GM18868 (cell line): ENCODE measurements at regions not wholly inside any gene's neighbourhood (a gene's known extent, or its start where the extent isn't known, plus 50 kb on each side); places are given as distances from the start of the nearest gene placed in this dataset.
"Not testable (repeated sequence)": the region's sequence is repeated elsewhere in the genome, so short reads cannot be mapped to it uniquely, and the experiment has no call there.

Source experiments
- ATAC-seq: cut with Tn5 transposase; IDR thresholded peaks from one replicate; pipeline ENCODE4 v1.9.1; 2021; ENCODE audit warnings: mild to moderate bottlenecking, moderate library complexity; ENCODE audit not compliant: unreplicated experiment

- no peak for ATAC-seq
Observed at GRCh38 chr6:105884426-105884825, 201.7 kb upstream of the PRDM1 start.

- no peak for ATAC-seq
Observed at GRCh38 chr6:105884011-105884410, 202.1 kb upstream of the PRDM1 start.

GRCh38 chr6:105882828-105883227 lies 203.3 kb upstream of the PRDM1 start:
- no peak for ATAC-seq

GRCh38 chr6:105882121-105882803 lies 203.9 kb upstream of the PRDM1 start:
- no peak for ATAC-seq

GRCh38 chr6:105881608-105882007 lies 204.5 kb upstream of the PRDM1 start:
- no peak for ATAC-seq

- ATAC-seq = peak; percentile 57
Observed at GRCh38 chr6:105880030-105880492, 206.1 kb upstream of the PRDM1 start.

- no peak for ATAC-seq
Observed at GRCh38 chr6:105879146-105879545, 207.0 kb upstream of the PRDM1 start.

- no peak for ATAC-seq
Observed at GRCh38 chr6:105875974-105876640, 210.0 kb upstream of the PRDM1 start.

GRCh38 chr6:105874835-105875626 lies 211.1 kb upstream of the PRDM1 start:
- no peak for ATAC-seq

GRCh38 chr6:105873799-105874198 lies 212.3 kb upstream of the PRDM1 start:
- no peak for ATAC-seq

GRCh38 chr6:105873211-105873704 lies 212.9 kb upstream of the PRDM1 start:
- ATAC-seq = no peak

- ATAC-seq = no peak
Observed at GRCh38 chr6:105872249-105872648, 213.9 kb upstream of the PRDM1 start.

- no peak for ATAC-seq
Observed at GRCh38 chr6:105871542-105871941, 214.6 kb upstream of the PRDM1 start.

GRCh38 chr6:105869835-105870440 lies 216.2 kb upstream of the PRDM1 start:
- ATAC-seq = no peak

GRCh38 chr6:105868823-105869460 lies 217.2 kb upstream of the PRDM1 start:
- no peak for ATAC-seq

GRCh38 chr6:105867821-105868220 lies 218.3 kb upstream of the PRDM1 start:
- no peak for ATAC-seq

- no peak for ATAC-seq
Observed at GRCh38 chr6:105867277-105867676, 218.9 kb upstream of the PRDM1 start.

- no peak for ATAC-seq
Observed at GRCh38 chr6:105862936-105863607, 223.1 kb upstream of the PRDM1 start.

GRCh38 chr6:105860927-105861326 lies 225.2 kb upstream of the PRDM1 start:
- not testable (repeated sequence) for ATAC-seq

- no peak for ATAC-seq
Observed at GRCh38 chr6:105859457-105859856, 226.7 kb upstream of the PRDM1 start.
